Thoracic aorta (tissue), 2 donors: ENCODE measurements at regions not wholly inside any gene's neighbourhood (a gene's known extent, or its start where the extent isn't known, plus 50 kb on each side); places are given as distances from the start of the nearest gene placed in this dataset.

ENCODE experiments used
- ATAC-seq: fragments of 150-250 bp; one replicate; pipeline ENCODE4 v1.8.0; 2017; ENCODE audit warnings: low read depth; ENCODE audit not compliant: insufficient number of reproducible peaks, low FRiP score
- DNase-seq: peaks from one replicate; pipeline ENCODE4 v3.0.0-alpha.2; 2020; ENCODE audit warnings: low spot score
- H3K27ac ChIP-seq, 2 donors: fragments of 200-600 bp; sonication (generic); 1 replicate in 1 of 2; 2 replicates in 1 of 2; pipeline ENCODE4 v1.5.1; 2016; ENCODE audit warnings: mild to moderate bottlenecking in 2 of 2, moderate library complexity in 2 of 2
- H3K27me3 ChIP-seq: fragments of 200-600 bp; sonication (generic); replicated peaks from 2 replicates; pipeline ENCODE4 v1.6.0; 2016; ENCODE audit warnings: mild to moderate bottlenecking; ENCODE audit not compliant: insufficient read depth
- H3K36me3 ChIP-seq: fragments of 200-600 bp; sonication (generic); one replicate; pipeline ENCODE4 v1.5.1; 2016
- H3K4me1 ChIP-seq, 2 donors: fragments of 200-600 bp; sonication (generic); 1 replicate in 1 of 2; 2 replicates in 1 of 2; pipeline versions ENCODE4 v1.5.1 to v1.6.0; 2016; ENCODE audit warnings: low read depth in 2 of 2, mild to moderate bottlenecking in 1 of 2; ENCODE audit not compliant: control insufficient read depth in 1 of 2
- H3K4me3 ChIP-seq: fragments of 200-600 bp; sonication (generic); 2 replicates; pipeline ENCODE4 v1.5.1; 2016; ENCODE audit warnings: mild to moderate bottlenecking
- H3K9me3 ChIP-seq: fragments of 200-600 bp; sonication (generic); 2 replicates; pipeline ENCODE4 v1.5.1; 2016
- CTCF ChIP-seq: fragments of 200-600 bp; sonication (generic); IDR thresholded peaks from one replicate; pipeline ENCODE4 v1.5.1; 2019; ENCODE audit warnings: antibody characterized with exemption

- TF ChIP-seq CTCF, result no peak
These were observed 478.5 kb upstream of the PROK2 start for GRCh38 chr3:72263223-72263990.

GRCh38 chr3:72262736-72263135, 477.8 kb upstream of the PROK2 start:
- Histone ChIP-seq H3K4me3 (no peak overlapping the region), H3K27me3 (no peaks in the 10 kb centered on the region), H3K27ac (no peak overlapping the region), H3K4me1 (peaks cover 12 to 48% of the 10 kb centered on the region in 2 donors), H3K36me3 (no peaks in the 10 kb centered on the region), H3K9me3 (no peaks in the 10 kb centered on the region)
- ATAC-seq (no peak), DNase-seq (no peak)
- no peak for TF ChIP-seq CTCF

More at GRCh38 chr3:72263223-72263990, 478.5 kb upstream of the PROK2 start:
- ATAC-seq, result no peak
- no peaks in the 10 kb centered on the region for H3K27me3 ChIP-seq
- no peak for DNase-seq
- no peak overlapping the region for H3K4me3 ChIP-seq
- H3K9me3 ChIP-seq, result no peaks in the 10 kb centered on the region
- no peaks in the 10 kb centered on the region for H3K36me3 ChIP-seq
- peaks cover 12 to 45% of the 10 kb centered on the region in 2 donors for H3K4me1 ChIP-seq
- no peak overlapping the region for H3K27ac ChIP-seq

GRCh38 chr3:72261566-72262564, 476.9 kb upstream of the PROK2 start:
- DNase-seq (no peak), ATAC-seq (no peak)
- Histone ChIP-seq H3K36me3 (no peaks in the 10 kb centered on the region), H3K9me3 (no peaks in the 10 kb centered on the region), H3K4me3 (no peak overlapping the region), H3K27ac (no peak overlapping the region), H3K27me3 (no peaks in the 10 kb centered on the region), H3K4me1 (peaks cover 12 to 49% of the 10 kb centered on the region in 2 donors)
- TF ChIP-seq CTCF, result no peak

GRCh38 chr3:72260588-72260910, 475.6 kb upstream of the PROK2 start:
- ATAC-seq (no peak), DNase-seq (no peak)
- Histone ChIP-seq H3K4me3 (no peak overlapping the region), H3K36me3 (no peaks in the 10 kb centered on the region), H3K4me1 (peaks cover 20 to 62% of the 10 kb centered on the region in 2 donors), H3K27ac (no peak overlapping the region), H3K27me3 (no peaks in the 10 kb centered on the region), H3K9me3 (no peaks in the 10 kb centered on the region)
- TF ChIP-seq CTCF, result no peak
